Testis (tissue), 2 donors: ENCODE measurements at regions not wholly inside any gene's neighbourhood (a gene's known extent, or its start where the extent isn't known, plus 50 kb on each side); places are given as distances from the start of the nearest gene placed in this dataset.

Experiments used
- CTCF ChIP-seq, 3 experiments: fragments of 450-650 bp in 2 of 3; fragments of 200-600 bp in 1 of 3; sonication (generic) in 1 of 3; IDR thresholded peaks; one replicate each; pipeline ENCODE4 v1.5.1; 2016 to 2019; ENCODE audit warnings: antibody characterized with exemption in 3 of 3, mild to moderate bottlenecking in 2 of 3, moderate library complexity in 1 of 3
- POLR2A ChIP-seq: fragments of 450-650 bp; IDR thresholded peaks from one replicate; pipeline ENCODE4 v1.6.1; 2017; ENCODE audit warnings: antibody characterized with exemption, mild to moderate bottlenecking, moderate library complexity

GRCh38 chr16:80197741-80198201, 343.0 kb upstream of the DYNLRB2 start:
- TF ChIP-seq CTCF (IDR thresholded peaks at IDR 0.05) (no peak), POLR2A (no peak)
